ENCODE measurements at regions not wholly inside any gene's neighbourhood (a gene's known extent, or its start where the extent isn't known, plus 50 kb on each side); places are given as distances from the start of the nearest gene placed in this dataset.

DNA sequence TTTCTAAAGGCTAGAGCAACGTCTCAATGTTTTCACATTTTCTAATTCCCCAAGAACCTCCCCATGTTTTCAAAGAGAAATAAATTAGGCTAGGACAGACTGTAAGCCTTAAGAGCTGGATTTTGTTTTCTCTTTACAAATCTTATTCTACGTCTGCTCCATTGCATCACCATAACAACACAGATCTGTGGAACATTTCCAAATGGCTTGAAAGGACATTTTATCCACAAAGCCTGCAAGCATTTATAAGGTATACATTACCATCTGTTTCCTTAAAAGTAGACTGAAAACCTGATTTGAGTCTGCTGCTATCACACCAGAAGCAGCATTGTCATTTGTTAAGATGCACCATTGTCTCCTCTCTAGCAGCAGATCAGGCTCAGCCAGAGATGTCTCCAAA is 115.3 kb upstream of the PLEKHA5 start:
- WGBS (ENCODE audit: insufficient coverage, low coverage, missing lambda C conversion rate), result 13% methylated on average over 2 of the region's 2 CpGs
- H3K27ac ChIP-seq (ENCODE audit: extremely low read depth, low read depth, low read length), result no peak overlapping the region

DNA sequence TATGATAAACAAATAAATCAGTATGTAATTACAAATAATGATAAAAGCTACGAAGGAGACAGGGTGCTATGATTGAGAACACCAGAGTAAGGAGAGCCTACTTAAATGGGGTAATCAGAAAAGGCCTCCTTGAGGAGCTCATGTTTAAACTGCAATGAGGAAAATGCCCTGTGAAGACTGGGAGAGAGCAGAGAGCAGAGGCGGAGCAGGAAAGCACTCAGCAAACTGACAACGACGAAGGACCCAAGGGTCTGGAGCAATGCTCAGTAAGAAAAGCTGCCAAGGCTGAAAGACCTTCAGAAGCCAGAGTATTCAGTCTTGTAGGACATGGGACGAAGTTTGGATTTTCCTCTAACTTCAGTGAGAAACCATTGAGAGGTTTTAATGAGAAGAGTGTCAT is 114.2 kb upstream of the PLEKHA5 start:
- Histone ChIP-seq H3K9ac (ENCODE audit: insufficient read depth in 1 of 2, low read depth in 2 of 2, low read length in 2 of 2) (no peak overlapping the region), H3K4me2 (ENCODE audit: insufficient read depth, low read length) (no peak overlapping the region), H3K9me1 (ENCODE audit: control insufficient read depth, insufficient read depth, low read length) (no peaks in the 10 kb centered on the region), H3K9me3 (replicated peaks; ENCODE audit: control insufficient read depth, insufficient read depth, low read depth, low read length) (no peaks in the 10 kb centered on the region), H2AFZ (ENCODE audit: low read depth, low read length) (no peak overlapping the region), H3K27me3 (ENCODE audit: control insufficient read depth in 2 of 2, insufficient read depth in 2 of 2, low read length in 2 of 2) (no peaks in the 10 kb centered on the region), H3K4me1 (replicated peaks in 1 of 2; ENCODE audit: control insufficient read depth in 2 of 2, insufficient read depth in 2 of 2, low read length in 2 of 2) (no peaks in the 10 kb centered on the region), H3K79me2 (ENCODE audit: control insufficient read depth, insufficient read depth, low read length) (no peaks in the 10 kb centered on the region), H3K4me3 (no peak overlapping the region), H4K20me1 (replicated peaks; ENCODE audit: control insufficient read depth, insufficient read depth, low read length) (no peaks in the 10 kb centered on the region), H3K36me3 (ENCODE audit: control insufficient read depth, insufficient read depth, low read length) (no peaks in the 10 kb centered on the region), H3K27ac (ENCODE audit: extremely low read depth, low read depth, low read length) (no peak overlapping the region)
- no peak for TF ChIP-seq SIN3A (IDR thresholded peaks at IDR 0.05; ENCODE audit: borderline replicate concordance in 2 of 2, control insufficient read depth in 1 of 2, low read depth in 2 of 2, low read length in 2 of 2)
- TF ChIP-seq ZNF274 (IDR thresholded peaks at IDR 0.05; ENCODE audit: borderline replicate concordance, low read depth, low read length), result no peak
- POLR2A ChIA-PET, result no interaction called here
- CTCF ChIA-PET (ENCODE audit: low intra/inter-chr PET ratio), result no interaction called here
- no TSS peak for BruUV-seq (replicated peaks)
- intact Hi-C loops (cut with micrococcal nuclease) (no loop called here), in situ Hi-C loops (cut with MboI) (no loop called here)
- no peak for FAIRE-seq
- ATAC-seq, result no peak
- WGBS (ENCODE audit: insufficient coverage, low coverage, missing lambda C conversion rate), result 8% methylated on average over 5 of the region's 5 CpGs
- DNase-seq (ENCODE audit: extremely low read depth in 1 of 4, low spot score in 3 of 4), result no peak

More for the DNA sequence above, 115.3 kb upstream of the PLEKHA5 start:
- ATAC-seq, result no peak
- no peaks in the 10 kb centered on the region for H3K4me1 ChIP-seq (replicated peaks in 1 of 2; ENCODE audit: control insufficient read depth in 2 of 2, insufficient read depth in 2 of 2, low read length in 2 of 2)
- TF ChIP-seq ZNF217 (CRISPR knock-in tag; IDR thresholded peaks at IDR 0.05) (no peak), POLR2AphosphoS2 (IDR thresholded peaks at IDR 0.05; ENCODE audit: low read length) (no peak)
- TF ChIP-seq, protein P1, sequence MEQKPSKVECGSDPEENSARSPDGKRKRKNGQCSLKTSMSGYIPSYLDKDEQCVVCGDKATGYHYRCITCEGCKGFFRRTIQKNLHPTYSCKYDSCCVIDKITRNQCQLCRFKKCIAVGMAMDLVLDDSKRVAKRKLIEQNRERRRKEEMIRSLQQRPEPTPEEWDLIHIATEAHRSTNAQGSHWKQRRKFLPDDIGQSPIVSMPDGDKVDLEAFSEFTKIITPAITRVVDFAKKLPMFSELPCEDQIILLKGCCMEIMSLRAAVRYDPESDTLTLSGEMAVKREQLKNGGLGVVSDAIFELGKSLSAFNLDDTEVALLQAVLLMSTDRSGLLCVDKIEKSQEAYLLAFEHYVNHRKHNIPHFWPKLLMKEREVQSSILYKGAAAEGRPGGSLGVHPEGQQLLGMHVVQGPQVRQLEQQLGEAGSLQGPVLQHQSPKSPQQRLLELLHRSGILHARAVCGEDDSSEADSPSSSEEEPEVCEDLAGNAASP (IDR thresholded peaks at IDR 0.05), result no peak
- CTCF ChIA-PET (ENCODE audit: low intra/inter-chr PET ratio), result no interaction called here
- H3K27me3 ChIP-seq (ENCODE audit: control insufficient read depth in 2 of 2, insufficient read depth in 2 of 2, low read length in 2 of 2), result no peaks in the 10 kb centered on the region
- no peak overlapping the region for H3K4me3 ChIP-seq
- BruUV-seq (replicated peaks), result no TSS peak
- POLR2A ChIA-PET, result no interaction called here
- intact Hi-C loops (cut with micrococcal nuclease) (no loop called here), in situ Hi-C loops (cut with MboI) (no loop called here)
- H3K9me1 ChIP-seq (ENCODE audit: control insufficient read depth, insufficient read depth, low read length), result no peaks in the 10 kb centered on the region
- H3K79me2 ChIP-seq (ENCODE audit: control insufficient read depth, insufficient read depth, low read length), result no peaks in the 10 kb centered on the region
- no peak overlapping the region for H3K9ac ChIP-seq (ENCODE audit: insufficient read depth in 1 of 2, low read depth in 2 of 2, low read length in 2 of 2)
- no peaks in the 10 kb centered on the region for H3K9me3 ChIP-seq (replicated peaks; ENCODE audit: control insufficient read depth, insufficient read depth, low read depth, low read length)
- no peak for FAIRE-seq
- H4K20me1 ChIP-seq (replicated peaks; ENCODE audit: control insufficient read depth, insufficient read depth, low read length), result no peaks in the 10 kb centered on the region
- H3K4me2 ChIP-seq (ENCODE audit: insufficient read depth, low read length), result no peak overlapping the region
- DNase-seq (ENCODE audit: extremely low read depth in 1 of 4, low spot score in 3 of 4), result no peak
- no peaks in the 10 kb centered on the region for H3K36me3 ChIP-seq (ENCODE audit: control insufficient read depth, insufficient read depth, low read length)
- no peak overlapping the region for H2AFZ ChIP-seq (ENCODE audit: low read depth, low read length)

Data from K562 (cell line).